Osteoblast (primary cell): ENCODE measurements at regions not wholly inside any gene's neighbourhood (a gene's known extent, or its start where the extent isn't known, plus 50 kb on each side); places are given as distances from the start of the nearest gene placed in this dataset.

Source experiments
- DNase-seq: peaks from one replicate; pipeline ENCODE4 v3.0.0; 2011; ENCODE audit warnings: low spot score, mixed read lengths; ENCODE audit not compliant: insufficient read length; ENCODE audit errors: missing footprints
- H2AFZ ChIP-seq: 2 replicates; pipeline ENCODE4 v1.6.0; 2011; ENCODE audit warnings: mild to moderate bottlenecking, low read length
- H3K27ac ChIP-seq: 2 replicates; pipeline ENCODE4 v1.5.1; 2011; ENCODE audit warnings: mild to moderate bottlenecking, low read depth, low read length, moderate library complexity
- H3K27me3 ChIP-seq: 2 replicates; pipeline ENCODE4 v1.6.0; 2012; ENCODE audit warnings: mild to moderate bottlenecking, control low read depth, inconsistent platforms, low read length, moderate library complexity; ENCODE audit not compliant: insufficient read depth
- H3K36me3 ChIP-seq: 2 replicates; pipeline ENCODE4 v1.5.1; 2011; ENCODE audit warnings: mild to moderate bottlenecking, low read length, control low read depth, moderate library complexity; ENCODE audit not compliant: insufficient read depth
- H3K4me1 ChIP-seq: 2 replicates; pipeline ENCODE4 v1.5.1; 2011; ENCODE audit warnings: mild to moderate bottlenecking, low read length, control low read depth, moderate library complexity; ENCODE audit not compliant: insufficient read depth
- H3K4me2 ChIP-seq: 2 replicates; pipeline ENCODE4 v1.6.0; 2011; ENCODE audit warnings: mild to moderate bottlenecking, low read length; ENCODE audit not compliant: insufficient read depth
- H3K4me3 ChIP-seq: fragments of 200-600 bp; sonication (generic); 3 replicates; pipeline ENCODE4 v1.5.1; 2012; ENCODE audit warnings: mild to moderate bottlenecking, low read length, inconsistent platforms; ENCODE audit not compliant: insufficient read depth
- H3K79me2 ChIP-seq: 2 replicates; pipeline ENCODE4 v1.6.0; 2012; ENCODE audit warnings: mild to moderate bottlenecking, low read length, control low read depth, inconsistent platforms; ENCODE audit not compliant: insufficient read depth
- H3K9me3 ChIP-seq: 2 replicates; pipeline ENCODE4 v1.5.1; 2011; ENCODE audit warnings: low read depth, low read length, control low read depth
- H4K20me1 ChIP-seq: 2 replicates; pipeline ENCODE4 v1.6.0; 2012; ENCODE audit warnings: mild to moderate bottlenecking, low read length, control low read depth; ENCODE audit not compliant: insufficient read depth
- CTCF ChIP-seq: IDR thresholded peaks from 2 replicates; pipeline ENCODE4 v1.5.1; 2011; ENCODE audit warnings: mild to moderate bottlenecking, low read depth, low read length, moderate library complexity; ENCODE audit errors: extremely low read depth

- no peak overlapping the region for H2AFZ ChIP-seq
- H3K4me1 ChIP-seq, result no peaks in the 10 kb centered on the region
- no peak for TF ChIP-seq CTCF
- H3K4me2 ChIP-seq, result no peak overlapping the region
- H3K27me3 ChIP-seq, result no peaks in the 10 kb centered on the region
- H3K79me2 ChIP-seq, result no peaks in the 10 kb centered on the region
- H3K27ac ChIP-seq, result no peak overlapping the region
- DNase-seq, result no peak
- no peaks in the 10 kb centered on the region for H3K9me3 ChIP-seq
- H4K20me1 ChIP-seq, result no peaks in the 10 kb centered on the region
- no peak overlapping the region for H3K4me3 ChIP-seq
- H3K36me3 ChIP-seq, result no peaks in the 10 kb centered on the region
Observed at GRCh38 chr7:52369922-52370321, 665.5 kb upstream of the POM121L12 start.

- Histone ChIP-seq H3K79me2 (no peaks in the 10 kb centered on the region), H2AFZ (no peak overlapping the region), H3K36me3 (no peaks in the 10 kb centered on the region), H3K4me3 (no peak overlapping the region), H3K27me3 (no peaks in the 10 kb centered on the region), H3K9me3 (no peaks in the 10 kb centered on the region), H4K20me1 (no peaks in the 10 kb centered on the region), H3K27ac (no peak overlapping the region), H3K4me1 (no peaks in the 10 kb centered on the region), H3K4me2 (no peak overlapping the region)
- DNase-seq, result no peak
- no peak for TF ChIP-seq CTCF
Observed at GRCh38 chr7:52365349-52365748, 670.1 kb upstream of the POM121L12 start.

GRCh38 chr7:52362521-52362920, 672.9 kb upstream of the POM121L12 start:
- H3K9me3 ChIP-seq, result no peaks in the 10 kb centered on the region
- no peaks in the 10 kb centered on the region for H3K4me1 ChIP-seq
- H3K4me3 ChIP-seq, result no peak overlapping the region
- no peak overlapping the region for H3K4me2 ChIP-seq
- no peak for DNase-seq
- H3K79me2 ChIP-seq, result no peaks in the 10 kb centered on the region
- no peak overlapping the region for H3K27ac ChIP-seq
- no peak overlapping the region for H2AFZ ChIP-seq
- TF ChIP-seq CTCF, result no peak
- H3K27me3 ChIP-seq, result no peaks in the 10 kb centered on the region
- no peaks in the 10 kb centered on the region for H3K36me3 ChIP-seq
- no peaks in the 10 kb centered on the region for H4K20me1 ChIP-seq

- Histone ChIP-seq H3K4me2 (no peak overlapping the region), H3K9me3 (no peaks in the 10 kb centered on the region), H3K4me1 (no peaks in the 10 kb centered on the region), H3K4me3 (no peak overlapping the region), H2AFZ (no peak overlapping the region), H3K79me2 (no peaks in the 10 kb centered on the region), H3K27ac (no peak overlapping the region), H3K36me3 (no peaks in the 10 kb centered on the region), H3K27me3 (no peaks in the 10 kb centered on the region), H4K20me1 (no peaks in the 10 kb centered on the region)
- no peak for TF ChIP-seq CTCF
- DNase-seq, result no peak
Observed at GRCh38 chr7:52360541-52360940, 674.9 kb upstream of the POM121L12 start.
